ENCODE measurements at regions not wholly inside any gene's neighbourhood (a gene's known extent, or its start where the extent isn't known, plus 50 kb on each side); places are given as distances from the start of the nearest gene placed in this dataset.

DNA sequence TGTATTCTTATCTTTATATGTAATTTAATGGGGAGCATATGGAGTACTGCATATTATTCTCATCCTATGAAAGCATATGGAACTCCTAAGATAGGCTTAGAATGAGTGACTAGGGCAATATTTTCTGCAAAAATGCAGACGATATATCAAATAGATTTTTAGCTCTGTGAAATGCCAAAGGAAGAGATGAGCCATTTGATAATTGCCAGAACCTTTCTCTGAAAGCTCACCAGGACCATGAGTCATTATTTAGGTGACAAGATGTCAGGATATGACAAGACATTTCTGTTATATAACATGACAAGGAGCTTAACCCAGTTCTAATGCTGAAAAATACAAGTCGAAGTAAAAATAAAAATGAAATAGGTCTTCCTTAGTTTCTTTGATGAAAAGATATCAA is 145.0 kb downstream of the SLITRK6 start:
- TF ChIP-seq, protein P1, sequence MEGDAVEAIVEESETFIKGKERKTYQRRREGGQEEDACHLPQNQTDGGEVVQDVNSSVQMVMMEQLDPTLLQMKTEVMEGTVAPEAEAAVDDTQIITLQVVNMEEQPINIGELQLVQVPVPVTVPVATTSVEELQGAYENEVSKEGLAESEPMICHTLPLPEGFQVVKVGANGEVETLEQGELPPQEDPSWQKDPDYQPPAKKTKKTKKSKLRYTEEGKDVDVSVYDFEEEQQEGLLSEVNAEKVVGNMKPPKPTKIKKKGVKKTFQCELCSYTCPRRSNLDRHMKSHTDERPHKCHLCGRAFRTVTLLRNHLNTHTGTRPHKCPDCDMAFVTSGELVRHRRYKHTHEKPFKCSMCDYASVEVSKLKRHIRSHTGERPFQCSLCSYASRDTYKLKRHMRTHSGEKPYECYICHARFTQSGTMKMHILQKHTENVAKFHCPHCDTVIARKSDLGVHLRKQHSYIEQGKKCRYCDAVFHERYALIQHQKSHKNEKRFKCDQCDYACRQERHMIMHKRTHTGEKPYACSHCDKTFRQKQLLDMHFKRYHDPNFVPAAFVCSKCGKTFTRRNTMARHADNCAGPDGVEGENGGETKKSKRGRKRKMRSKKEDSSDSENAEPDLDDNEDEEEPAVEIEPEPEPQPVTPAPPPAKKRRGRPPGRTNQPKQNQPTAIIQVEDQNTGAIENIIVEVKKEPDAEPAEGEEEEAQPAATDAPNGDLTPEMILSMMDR (IDR thresholded peaks at IDR 0.05 in 2 of 3, conservative IDR thresholded peaks at IDR 0.05 in 1 of 3; ENCODE audit: control insufficient read depth in 2 of 3, extremely low read depth in 1 of 3, insufficient read depth in 1 of 3, low read depth in 3 of 3, low read length in 3 of 3): no peak
- TF ChIP-seq EZH2 (IDR thresholded peaks at IDR 0.05; ENCODE audit: borderline replicate concordance, control insufficient read depth, low read depth, low read length) (no peak), MEF2A (IDR thresholded peaks at IDR 0.05; ENCODE audit: insufficient read depth, low read depth, low read length) (no peak), TCF12 (IDR thresholded peaks at IDR 0.05; ENCODE audit: low read depth, low read length) (no peak), RAD51 (IDR thresholded peaks at IDR 0.05) (no peak), NFXL1 (IDR thresholded peaks at IDR 0.05; ENCODE audit: borderline replicate concordance) (no peak), YY1 (IDR thresholded peaks at IDR 0.05; ENCODE audit: low read depth, low read length) (no peak), TCF3 (IDR thresholded peaks at IDR 0.05; ENCODE audit: borderline replicate concordance, insufficient read depth, low read depth, low read length) (no peak), TCF7 (IDR thresholded peaks at IDR 0.05; ENCODE audit: borderline replicate concordance) (no peak)
- TF ChIP-seq, protein P2, sequence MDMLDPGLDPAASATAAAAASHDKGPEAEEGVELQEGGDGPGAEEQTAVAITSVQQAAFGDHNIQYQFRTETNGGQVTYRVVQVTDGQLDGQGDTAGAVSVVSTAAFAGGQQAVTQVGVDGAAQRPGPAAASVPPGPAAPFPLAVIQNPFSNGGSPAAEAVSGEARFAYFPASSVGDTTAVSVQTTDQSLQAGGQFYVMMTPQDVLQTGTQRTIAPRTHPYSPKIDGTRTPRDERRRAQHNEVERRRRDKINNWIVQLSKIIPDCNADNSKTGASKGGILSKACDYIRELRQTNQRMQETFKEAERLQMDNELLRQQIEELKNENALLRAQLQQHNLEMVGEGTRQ (IDR thresholded peaks at IDR 0.05; ENCODE audit: borderline replicate concordance, low read depth, low read length): no peak
- TF ChIP-seq, protein P3, sequence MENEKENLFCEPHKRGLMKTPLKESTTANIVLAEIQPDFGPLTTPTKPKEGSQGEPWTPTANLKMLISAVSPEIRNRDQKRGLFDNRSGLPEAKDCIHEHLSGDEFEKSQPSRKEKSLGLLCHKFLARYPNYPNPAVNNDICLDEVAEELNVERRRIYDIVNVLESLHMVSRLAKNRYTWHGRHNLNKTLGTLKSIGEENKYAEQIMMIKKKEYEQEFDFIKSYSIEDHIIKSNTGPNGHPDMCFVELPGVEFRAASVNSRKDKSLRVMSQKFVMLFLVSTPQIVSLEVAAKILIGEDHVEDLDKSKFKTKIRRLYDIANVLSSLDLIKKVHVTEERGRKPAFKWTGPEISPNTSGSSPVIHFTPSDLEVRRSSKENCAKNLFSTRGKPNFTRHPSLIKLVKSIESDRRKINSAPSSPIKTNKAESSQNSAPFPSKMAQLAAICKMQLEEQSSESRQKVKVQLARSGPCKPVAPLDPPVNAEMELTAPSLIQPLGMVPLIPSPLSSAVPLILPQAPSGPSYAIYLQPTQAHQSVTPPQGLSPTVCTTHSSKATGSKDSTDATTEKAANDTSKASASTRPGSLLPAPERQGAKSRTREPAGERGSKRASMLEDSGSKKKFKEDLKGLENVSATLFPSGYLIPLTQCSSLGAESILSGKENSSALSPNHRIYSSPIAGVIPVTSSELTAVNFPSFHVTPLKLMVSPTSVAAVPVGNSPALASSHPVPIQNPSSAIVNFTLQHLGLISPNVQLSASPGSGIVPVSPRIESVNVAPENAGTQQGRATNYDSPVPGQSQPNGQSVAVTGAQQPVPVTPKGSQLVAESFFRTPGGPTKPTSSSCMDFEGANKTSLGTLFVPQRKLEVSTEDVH (IDR thresholded peaks at IDR 0.05; ENCODE audit: low read depth, partially characterized antibody): no peak
- TF ChIP-seq, protein P4, sequence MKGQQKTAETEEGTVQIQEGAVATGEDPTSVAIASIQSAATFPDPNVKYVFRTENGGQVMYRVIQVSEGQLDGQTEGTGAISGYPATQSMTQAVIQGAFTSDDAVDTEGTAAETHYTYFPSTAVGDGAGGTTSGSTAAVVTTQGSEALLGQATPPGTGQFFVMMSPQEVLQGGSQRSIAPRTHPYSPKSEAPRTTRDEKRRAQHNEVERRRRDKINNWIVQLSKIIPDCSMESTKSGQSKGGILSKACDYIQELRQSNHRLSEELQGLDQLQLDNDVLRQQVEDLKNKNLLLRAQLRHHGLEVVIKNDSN (IDR thresholded peaks at IDR 0.05; ENCODE audit: borderline replicate concordance, extremely low read length, insufficient read depth, low read depth, low read length): no peak
